ENCODE measurements at regions not wholly inside any gene's neighbourhood (a gene's known extent, or its start where the extent isn't known, plus 50 kb on each side); places are given as distances from the start of the nearest gene placed in this dataset.

DNA sequence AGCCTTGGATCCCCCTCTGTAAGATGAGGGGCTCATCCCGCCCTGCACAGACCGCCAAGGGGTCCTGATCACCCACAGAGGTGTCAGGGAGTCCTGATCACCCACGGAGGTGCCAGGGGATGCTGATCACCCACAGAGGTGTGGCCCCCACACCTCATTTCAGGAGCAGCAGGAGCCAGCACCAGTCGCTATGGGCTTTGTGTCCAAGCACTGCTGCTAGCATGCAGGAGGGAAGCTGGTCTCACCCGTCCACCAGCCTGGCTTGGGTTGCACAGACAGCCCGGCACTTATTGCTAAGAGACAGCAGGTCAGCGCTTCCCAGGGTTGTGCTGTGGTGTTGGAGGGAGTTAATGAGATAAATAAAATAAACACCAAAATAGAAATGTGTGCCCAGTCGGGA lies 88.5 kb downstream of the ADRA2C start:
- H3K9me3 Mint-ChIP-seq (ENCODE audit: low read depth, unreplicated experiment) = no peaks in the 10 kb centered on the region
- no peak overlapping the region for H3K4me3 Mint-ChIP-seq (ENCODE audit: low read depth, unreplicated experiment)
- intact Hi-C loops (cut with micrococcal nuclease; ENCODE audit: unreplicated experiment) = no loop called here
- H3K27ac Mint-ChIP-seq (ENCODE audit: unreplicated experiment) = no peak overlapping the region
- no peak for DNase-seq
- H3K27me3 Mint-ChIP-seq (ENCODE audit: unreplicated experiment) = peaks cover 89% of the 10 kb centered on the region
- CTCF ChIA-PET = no interaction called here
- no peaks in the 10 kb centered on the region for H3K36me3 Mint-ChIP-seq (ENCODE audit: insufficient read depth, unreplicated experiment)
- TF ChIP-seq, protein P1, sequence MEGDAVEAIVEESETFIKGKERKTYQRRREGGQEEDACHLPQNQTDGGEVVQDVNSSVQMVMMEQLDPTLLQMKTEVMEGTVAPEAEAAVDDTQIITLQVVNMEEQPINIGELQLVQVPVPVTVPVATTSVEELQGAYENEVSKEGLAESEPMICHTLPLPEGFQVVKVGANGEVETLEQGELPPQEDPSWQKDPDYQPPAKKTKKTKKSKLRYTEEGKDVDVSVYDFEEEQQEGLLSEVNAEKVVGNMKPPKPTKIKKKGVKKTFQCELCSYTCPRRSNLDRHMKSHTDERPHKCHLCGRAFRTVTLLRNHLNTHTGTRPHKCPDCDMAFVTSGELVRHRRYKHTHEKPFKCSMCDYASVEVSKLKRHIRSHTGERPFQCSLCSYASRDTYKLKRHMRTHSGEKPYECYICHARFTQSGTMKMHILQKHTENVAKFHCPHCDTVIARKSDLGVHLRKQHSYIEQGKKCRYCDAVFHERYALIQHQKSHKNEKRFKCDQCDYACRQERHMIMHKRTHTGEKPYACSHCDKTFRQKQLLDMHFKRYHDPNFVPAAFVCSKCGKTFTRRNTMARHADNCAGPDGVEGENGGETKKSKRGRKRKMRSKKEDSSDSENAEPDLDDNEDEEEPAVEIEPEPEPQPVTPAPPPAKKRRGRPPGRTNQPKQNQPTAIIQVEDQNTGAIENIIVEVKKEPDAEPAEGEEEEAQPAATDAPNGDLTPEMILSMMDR (IDR thresholded peaks at IDR 0.05; ENCODE audit: unreplicated experiment) = no peak
- H3K4me1 Mint-ChIP-seq (ENCODE audit: low read depth, unreplicated experiment) = no peaks in the 10 kb centered on the region
- BruUV-seq (replicated peaks) = no TSS peak

GRCh38 chr4:3855646-3856045 lies 89.5 kb downstream of the ADRA2C start:
- intact Hi-C loops (cut with micrococcal nuclease; ENCODE audit: unreplicated experiment) = no loop called here
- CTCF ChIA-PET = no interaction called here

DNA sequence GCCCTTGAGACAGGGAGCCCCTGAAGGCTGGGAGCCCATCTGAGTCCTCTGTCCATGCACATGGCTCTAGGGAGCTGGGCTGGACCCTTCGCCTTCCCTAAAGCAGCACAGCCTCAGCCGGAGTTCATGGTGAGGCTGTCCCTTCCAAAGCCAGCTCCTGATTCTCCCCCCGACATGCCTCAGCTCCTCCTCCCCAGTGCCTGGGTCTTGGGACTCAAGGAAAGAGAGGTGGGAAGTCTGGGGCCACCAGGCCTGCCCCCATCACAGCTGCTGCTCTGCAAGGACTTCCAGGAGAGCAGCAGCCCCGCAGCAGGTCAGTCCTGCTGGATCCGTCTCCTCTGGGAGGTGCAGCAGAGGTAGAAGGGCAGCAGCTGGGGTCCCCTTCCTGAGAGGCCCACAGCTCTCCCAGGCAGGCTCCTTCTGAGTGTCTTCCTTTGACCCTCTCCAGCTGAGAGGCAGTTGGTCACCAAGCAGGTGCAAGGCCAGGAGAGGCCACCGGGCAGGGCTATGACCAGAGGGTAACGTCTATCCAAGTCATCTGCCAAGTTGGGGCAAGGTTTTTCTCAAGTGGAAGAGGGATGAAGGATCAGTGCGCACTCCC lies 90.5 kb downstream of the ADRA2C start:
- no TSS peak for BruUV-seq (replicated peaks)
- TF ChIP-seq, protein P1 (IDR thresholded peaks at IDR 0.05; ENCODE audit: unreplicated experiment) = no peak
- Mint-ChIP-seq H3K9me3 (ENCODE audit: low read depth, unreplicated experiment) (no peaks in the 10 kb centered on the region), H3K4me3 (ENCODE audit: low read depth, unreplicated experiment) (no peak overlapping the region), H3K36me3 (ENCODE audit: insufficient read depth, unreplicated experiment) (no peaks in the 10 kb centered on the region), H3K27me3 (ENCODE audit: unreplicated experiment) (peaks cover 68% of the 10 kb centered on the region), H3K4me1 (ENCODE audit: low read depth, unreplicated experiment) (no peaks in the 10 kb centered on the region), H3K27ac (ENCODE audit: unreplicated experiment) (no peak overlapping the region)
- no peak for DNase-seq
- CTCF ChIA-PET = no interaction called here
- intact Hi-C loops (cut with micrococcal nuclease; ENCODE audit: unreplicated experiment) = no loop called here

More at GRCh38 chr4:3855646-3856045, 89.5 kb downstream of the ADRA2C start:
- Mint-ChIP-seq H3K4me3 (ENCODE audit: low read depth, unreplicated experiment) (no peak overlapping the region), H3K27ac (ENCODE audit: unreplicated experiment) (no peak overlapping the region), H3K9me3 (ENCODE audit: low read depth, unreplicated experiment) (no peaks in the 10 kb centered on the region), H3K27me3 (ENCODE audit: unreplicated experiment) (peaks cover 79% of the 10 kb centered on the region), H3K4me1 (ENCODE audit: low read depth, unreplicated experiment) (no peaks in the 10 kb centered on the region), H3K36me3 (ENCODE audit: insufficient read depth, unreplicated experiment) (no peaks in the 10 kb centered on the region)
- DNase-seq = no peak
- no TSS peak for BruUV-seq (replicated peaks)
- TF ChIP-seq, protein P1 (IDR thresholded peaks at IDR 0.05; ENCODE audit: unreplicated experiment) = no peak

GRCh38 chr4:3857269-3857926 lies 91.2 kb downstream of the ADRA2C start:
- Mint-ChIP-seq H3K4me1 (ENCODE audit: low read depth, unreplicated experiment) (no peaks in the 10 kb centered on the region), H3K27ac (ENCODE audit: unreplicated experiment) (no peak overlapping the region), H3K27me3 (ENCODE audit: unreplicated experiment) (peaks cover 61% of the 10 kb centered on the region), H3K9me3 (ENCODE audit: low read depth, unreplicated experiment) (no peaks in the 10 kb centered on the region), H3K4me3 (ENCODE audit: low read depth, unreplicated experiment) (no peak overlapping the region), H3K36me3 (ENCODE audit: insufficient read depth, unreplicated experiment) (no peaks in the 10 kb centered on the region)
- no TSS peak for BruUV-seq (replicated peaks)
- DNase-seq = no peak
- TF ChIP-seq, protein P1 (IDR thresholded peaks at IDR 0.05; ENCODE audit: unreplicated experiment) = no peak
- intact Hi-C loops (cut with micrococcal nuclease; ENCODE audit: unreplicated experiment) = no loop called here
- CTCF ChIA-PET = no interaction called here
